Stimulated activated CD8-positive, alpha-beta memory T cell treated with anti-CD3 and anti-CD28 coated beads, Interleukin-15, amount 100 ng/mL, for 1 hour (primary cell): ENCODE measurements at regions not wholly inside any gene's neighbourhood (a gene's known extent, or its start where the extent isn't known, plus 50 kb on each side); places are given as distances from the start of the nearest gene placed in this dataset.

Experiments used
- DNase-seq: peaks from one replicate; pipeline ENCODE4 v3.0.0-alpha.2; 2020; ENCODE audit warnings: low read depth

DNA sequence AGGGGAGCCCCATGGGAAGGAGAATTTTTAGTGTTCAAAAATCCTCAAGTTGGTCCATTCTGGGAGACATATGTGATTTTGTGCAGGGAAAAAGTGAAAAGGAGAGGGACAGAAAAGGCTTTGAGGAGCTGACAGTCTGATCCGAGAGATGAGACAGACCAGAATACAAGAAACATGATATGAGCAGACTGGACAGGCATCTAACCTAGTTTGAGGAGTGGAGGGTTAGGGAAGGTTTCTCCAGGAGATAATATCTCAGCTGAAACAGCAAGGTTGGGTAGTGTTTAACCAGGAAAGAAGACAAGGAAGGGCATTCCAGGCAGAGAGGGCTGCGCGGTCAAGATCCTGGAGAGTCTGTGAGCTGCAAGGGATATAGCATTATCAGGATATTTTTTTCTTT is 101.4 kb upstream of the NCAM1 start:
- DNase-seq: no peak

DNA sequence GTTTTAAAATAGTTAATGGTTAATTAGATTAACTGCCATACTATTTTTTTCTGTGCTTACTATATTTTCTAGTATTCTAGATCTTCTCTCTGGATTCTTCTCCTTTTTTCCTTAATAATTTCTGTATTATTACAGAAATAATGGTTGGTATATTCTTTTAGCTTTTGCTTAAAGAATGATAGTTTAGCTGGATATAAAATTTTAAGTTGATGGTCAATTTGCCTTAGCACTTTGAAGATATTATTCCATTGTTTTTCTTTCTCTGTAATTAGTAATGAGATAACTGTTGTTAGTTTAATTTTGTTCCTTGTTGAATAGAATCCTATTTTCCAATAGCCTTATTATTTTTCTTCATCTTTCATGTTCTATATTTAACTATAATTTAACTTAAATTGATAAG is 99.9 kb upstream of the NCAM1 start:
- no peak for DNase-seq

- no peak for DNase-seq
Measured at GRCh38 chr11:112863305-112863704, 97.9 kb upstream of the NCAM1 start.

DNA sequence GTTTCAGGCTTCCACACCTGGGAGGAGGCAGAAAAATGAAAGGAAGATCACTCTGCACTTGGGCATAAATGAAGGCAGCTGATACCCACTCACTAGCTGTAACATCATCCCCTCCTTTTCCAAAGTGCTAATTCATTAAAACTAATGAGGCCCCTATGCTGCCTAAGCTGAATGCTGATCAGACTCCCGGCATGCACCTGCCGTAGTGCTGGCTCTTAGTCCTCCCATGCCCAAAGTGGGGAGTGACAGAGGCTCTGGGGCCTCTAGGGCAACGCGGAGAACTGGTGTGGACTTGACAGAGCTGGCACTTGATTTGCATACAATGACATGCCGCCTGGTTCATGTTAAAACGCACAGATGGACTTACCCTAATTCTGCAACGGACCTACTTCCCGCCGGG is 96.5 kb upstream of the NCAM1 start:
- DNase-seq: no peak

DNA sequence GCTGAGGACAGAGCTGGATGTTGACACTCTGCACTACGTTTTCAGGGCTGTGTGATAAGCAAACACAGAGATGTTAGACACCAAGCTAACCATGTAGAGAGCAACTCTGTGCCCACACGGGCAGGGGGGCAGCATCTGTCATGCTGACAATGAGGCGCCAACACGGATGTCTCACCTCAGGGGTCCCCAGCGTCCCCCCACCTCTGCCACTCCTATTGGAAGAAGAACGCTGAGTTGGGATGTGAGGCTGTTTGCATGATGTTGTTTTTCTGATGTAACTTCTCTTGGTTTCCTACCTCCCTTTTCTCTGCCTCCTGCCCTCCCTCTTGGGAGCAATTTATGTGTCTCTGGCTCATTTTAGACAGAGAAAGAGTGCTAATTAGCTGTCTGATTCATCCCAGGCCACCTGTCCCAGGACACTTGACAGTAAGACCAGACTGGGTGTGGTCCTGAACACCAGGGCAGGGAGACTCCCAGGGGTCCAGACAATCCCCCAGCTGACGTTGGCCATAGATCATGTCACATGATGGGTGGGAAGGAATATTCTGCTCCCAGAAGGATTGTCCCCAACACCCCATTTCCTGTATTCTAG is 89.2 kb upstream of the NCAM1 start:
- no peak for DNase-seq

- no peak for DNase-seq
Measured at GRCh38 chr11:112874980-112875379, 86.2 kb upstream of the NCAM1 start.

DNA sequence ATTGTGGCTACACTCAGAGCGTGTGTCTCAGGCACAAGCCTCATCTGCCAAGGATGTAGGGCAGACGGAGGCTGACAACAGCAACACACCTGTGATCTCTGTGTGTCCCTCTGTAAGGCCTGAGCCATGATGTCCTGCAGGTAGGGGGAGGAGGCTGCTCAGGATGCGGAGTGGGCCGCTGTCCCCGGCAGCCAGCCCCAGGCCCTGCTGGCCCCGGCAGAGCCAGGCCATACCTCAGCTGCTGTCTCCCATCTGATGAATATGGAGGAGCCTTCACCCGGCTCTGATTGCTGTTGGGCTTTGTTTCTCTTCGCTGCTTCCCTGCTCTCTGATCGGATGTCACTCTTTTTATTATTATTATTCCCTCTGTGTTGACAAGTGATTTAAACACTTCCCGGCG is 83.6 kb upstream of the NCAM1 start:
- no peak for DNase-seq

GRCh38 chr11:112878033-112878601 is 83.1 kb upstream of the NCAM1 start:
- no peak for DNase-seq

GRCh38 chr11:112880495-112880894 is 80.7 kb upstream of the NCAM1 start:
- no peak for DNase-seq

- no peak for DNase-seq
Measured at GRCh38 chr11:112881461-112881860, 79.8 kb upstream of the NCAM1 start.

DNA sequence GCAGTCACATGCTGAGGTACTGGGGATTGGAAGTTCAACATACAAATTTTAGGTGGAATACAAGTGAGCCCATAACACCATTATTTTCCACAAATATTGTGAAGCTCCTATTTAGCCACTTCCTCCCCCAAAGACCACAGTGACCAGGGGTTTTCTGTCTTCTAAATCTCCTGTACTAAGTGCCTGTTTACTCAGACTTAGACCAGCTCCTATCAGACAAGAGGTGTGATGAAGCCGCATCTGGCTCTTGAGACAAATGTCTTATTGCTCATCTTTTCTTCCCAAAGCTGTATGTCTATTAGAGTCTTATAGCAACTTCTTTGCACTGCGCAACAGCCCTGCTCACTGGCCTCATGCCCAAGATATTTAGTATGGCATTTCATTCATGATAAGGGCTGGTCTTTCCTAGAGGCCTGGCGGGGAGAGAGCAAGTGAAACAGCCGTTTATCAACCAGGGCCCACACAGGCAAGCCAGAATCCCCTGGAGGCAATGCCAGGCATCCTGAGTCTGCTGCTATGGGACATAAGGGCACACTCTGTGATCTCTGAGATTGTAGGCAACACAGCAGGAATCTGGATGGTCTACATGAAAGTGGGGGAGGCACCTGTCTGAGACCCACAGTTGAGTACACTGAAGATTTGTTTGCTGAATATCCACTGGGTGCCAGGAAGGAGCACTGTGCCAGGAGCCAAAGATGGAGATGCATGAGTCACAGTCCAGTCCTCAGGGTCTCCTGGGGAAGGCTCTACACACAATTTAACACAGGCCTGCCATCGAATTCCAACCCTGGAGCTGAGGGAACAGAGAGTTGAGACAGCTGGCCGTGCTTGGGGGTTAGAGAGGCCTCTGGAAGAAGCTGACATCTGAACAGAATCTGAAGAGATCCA is 78.5 kb upstream of the NCAM1 start:
- DNase-seq: no peak

DNA sequence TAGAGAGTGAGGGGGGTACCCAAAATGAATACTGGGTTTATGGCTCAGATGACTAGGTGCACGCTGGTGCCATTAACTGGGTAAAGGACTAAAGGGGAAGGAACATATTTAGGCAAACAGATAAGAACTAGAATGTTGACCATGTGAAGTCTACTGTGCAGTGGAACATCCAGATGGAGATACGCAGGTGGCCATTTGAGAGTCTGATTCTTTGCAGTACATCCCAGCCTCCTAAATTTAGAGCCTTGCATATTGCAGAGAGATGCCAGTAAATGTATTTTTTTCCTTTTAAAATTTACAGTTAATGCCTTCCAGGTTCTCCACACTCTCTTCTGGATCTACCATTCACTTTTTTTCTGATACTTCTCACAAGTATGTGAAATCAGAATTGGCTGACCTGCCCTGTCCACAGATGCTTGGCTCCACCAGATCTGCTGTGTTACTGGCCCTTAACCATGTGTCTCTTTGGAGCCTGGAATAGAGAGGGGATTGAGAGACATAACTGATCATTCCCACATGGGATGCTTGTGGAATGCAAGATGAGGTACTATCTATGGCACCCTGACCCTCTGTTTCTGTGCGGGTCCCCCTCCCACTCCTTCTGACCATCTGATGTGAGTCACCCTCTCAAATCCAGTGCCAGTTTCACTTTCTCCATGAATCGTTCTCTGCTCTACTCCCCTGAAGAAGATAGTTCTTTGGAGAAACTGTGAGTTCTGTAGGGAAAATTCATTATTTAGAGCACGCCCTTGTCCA is 77.0 kb upstream of the NCAM1 start:
- DNase-seq: no peak

GRCh38 chr11:112885744-112886433 is 75.3 kb upstream of the NCAM1 start:
- no peak for DNase-seq

- no peak for DNase-seq
Measured at GRCh38 chr11:112886434-112887370, 74.5 kb upstream of the NCAM1 start.

DNA sequence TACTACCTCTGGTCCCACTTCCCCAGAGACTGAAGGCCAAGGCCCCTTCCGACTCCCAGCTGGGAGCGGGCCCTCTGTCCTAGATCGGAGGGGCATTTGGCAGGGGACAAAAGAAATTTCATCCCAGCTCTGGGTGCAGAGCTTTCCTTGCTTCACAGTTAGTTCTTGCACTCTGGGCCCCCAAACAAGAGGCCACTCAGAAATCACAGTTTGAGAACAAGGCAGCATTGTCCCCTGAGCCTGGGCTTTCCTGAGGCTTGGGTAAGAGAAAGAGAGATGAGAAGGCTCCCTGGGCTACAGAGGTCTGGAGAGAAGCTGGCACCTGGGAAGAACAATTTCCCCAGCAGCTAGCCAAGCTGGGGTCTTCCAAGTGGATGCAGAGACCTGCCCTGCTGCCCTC is 71.8 kb upstream of the NCAM1 start:
- no peak for DNase-seq

DNA sequence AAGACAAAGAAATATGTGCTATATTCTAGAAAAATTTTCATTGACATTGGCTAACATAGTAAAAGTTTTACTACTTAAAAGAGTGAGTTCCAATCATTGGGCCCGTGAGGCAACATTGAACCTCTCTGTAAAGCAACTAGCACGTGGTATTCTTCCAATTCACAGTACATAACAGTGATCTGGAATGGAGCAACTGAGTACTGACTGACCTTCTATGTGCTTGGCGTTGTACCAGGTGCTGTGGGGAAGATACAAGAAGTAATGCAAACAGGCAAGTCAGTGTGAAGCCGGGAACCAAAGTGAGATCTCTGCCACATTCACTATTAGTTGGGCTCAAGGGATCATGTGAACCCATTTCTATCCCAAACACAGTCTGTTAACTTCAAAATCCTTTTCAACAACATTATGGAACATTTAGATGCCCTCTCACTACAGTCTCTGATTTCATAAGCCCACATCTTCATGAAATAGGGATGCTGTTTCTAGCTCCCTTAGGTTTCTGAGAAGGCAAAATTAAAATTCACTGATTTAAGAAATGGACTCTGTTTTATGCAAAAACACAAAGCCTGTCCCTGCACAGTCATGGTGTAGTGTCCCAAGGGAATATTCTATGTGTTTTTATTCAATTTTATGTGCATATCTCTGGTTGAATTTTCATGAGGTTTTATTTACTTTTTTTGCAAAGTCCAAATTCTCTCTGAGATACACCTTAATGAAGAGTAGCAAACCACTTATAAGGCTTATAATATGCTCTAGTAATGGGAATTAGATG is 61.8 kb upstream of the NCAM1 start:
- no peak for DNase-seq

DNA sequence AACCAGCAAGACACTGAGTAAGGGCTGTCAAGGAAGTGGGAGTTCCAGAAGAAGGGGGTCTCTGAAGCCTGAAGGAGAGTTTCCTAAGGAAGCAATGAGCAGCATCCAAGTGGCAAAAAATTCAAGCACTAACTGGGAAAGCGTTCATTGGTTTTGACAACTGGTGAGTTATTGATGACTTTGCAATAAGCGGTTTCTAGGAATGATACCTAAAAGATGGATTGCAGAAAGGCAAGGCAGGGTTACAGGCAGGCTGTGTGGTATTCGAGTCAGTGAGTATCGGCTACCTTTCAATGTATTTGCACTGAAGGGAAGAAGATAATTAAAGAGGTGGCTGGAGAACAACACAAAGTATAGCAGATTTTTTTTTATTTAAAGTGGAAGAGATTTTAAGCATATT is 59.3 kb upstream of the NCAM1 start:
- no peak for DNase-seq

- no peak for DNase-seq
Measured at GRCh38 chr11:112902361-112903011, 58.7 kb upstream of the NCAM1 start.

DNA sequence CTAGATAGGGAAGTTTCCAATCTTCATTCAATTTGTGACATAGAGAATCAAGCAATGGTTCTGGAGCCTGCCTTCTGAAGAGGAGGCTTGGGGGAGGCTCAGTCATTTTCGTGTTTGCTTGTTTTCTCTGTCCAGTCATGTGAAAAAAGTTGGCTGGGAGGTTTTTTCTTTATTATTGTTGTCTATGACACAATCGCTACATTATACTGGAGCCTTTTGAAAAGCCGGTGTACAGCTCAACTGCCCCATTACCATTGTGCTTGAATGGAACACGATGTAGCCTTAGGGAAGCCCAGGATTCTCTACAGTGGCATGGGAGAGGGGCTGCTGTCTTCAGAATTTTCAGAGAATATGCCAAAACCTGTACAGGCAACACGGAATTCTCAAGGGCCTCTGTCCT is 57.9 kb upstream of the NCAM1 start:
- DNase-seq: no peak

GRCh38 chr11:112911124-112911523 is 50.1 kb upstream of the NCAM1 start:
- DNase-seq: no peak
